ENCODE measurements at regions not wholly inside any gene's neighbourhood (a gene's known extent, or its start where the extent isn't known, plus 50 kb on each side); places are given as distances from the start of the nearest gene placed in this dataset.
"Not testable (repeated sequence)": the region's sequence is repeated elsewhere in the genome, so short reads cannot be mapped to it uniquely, and the experiment has no call there.

DNA sequence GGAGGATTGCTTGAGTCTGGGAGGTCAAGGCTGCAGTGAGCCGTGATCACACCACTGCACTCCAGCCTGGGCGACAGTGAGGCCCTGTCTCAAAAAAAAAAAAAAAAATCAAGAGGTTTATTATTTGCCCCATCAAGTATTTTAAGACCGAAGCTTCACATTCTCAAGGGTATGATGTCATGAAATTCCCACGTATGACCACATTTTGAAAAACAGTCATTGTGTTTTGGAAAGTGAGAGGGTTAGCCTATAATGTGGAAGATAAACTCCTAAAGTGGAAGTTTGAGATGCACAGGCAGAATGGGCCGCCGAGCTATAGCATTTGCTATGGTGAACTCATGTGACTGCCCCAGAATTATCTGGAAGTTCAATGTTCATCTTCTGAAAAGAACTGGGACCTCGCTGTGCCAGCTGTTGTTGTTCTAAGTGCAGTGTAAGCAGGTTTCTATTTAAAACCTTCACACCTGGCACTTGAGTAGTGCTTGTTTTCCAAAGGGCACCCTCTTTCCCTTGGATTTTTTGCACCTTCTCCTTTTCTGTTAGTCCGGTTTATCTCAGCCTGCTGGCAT lies 96.9 kb upstream of the SLC25A33 start:
- peak; percentile 61 for DNase-seq

DNA sequence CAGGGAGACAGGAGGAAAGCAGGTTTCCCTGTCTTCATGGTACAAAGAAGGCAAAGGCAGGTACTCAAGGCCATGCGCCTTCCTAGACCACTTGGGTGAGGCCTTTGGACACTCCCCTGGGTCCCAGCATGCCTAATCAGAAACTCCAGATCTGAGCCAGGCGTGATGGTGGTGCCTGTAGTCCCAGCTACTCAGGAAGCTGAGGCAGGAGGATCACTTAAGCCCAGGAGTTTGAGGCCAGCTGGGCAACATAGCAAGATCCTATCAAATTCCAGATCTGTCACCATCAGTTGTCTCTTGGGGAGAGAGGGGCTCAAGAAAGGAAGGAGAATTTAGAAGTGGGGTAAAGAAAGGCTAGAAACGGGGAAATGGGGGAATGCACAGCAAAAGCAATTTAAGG lies 96.3 kb upstream of the SLC25A33 start:
- no peak for DNase-seq

DNA sequence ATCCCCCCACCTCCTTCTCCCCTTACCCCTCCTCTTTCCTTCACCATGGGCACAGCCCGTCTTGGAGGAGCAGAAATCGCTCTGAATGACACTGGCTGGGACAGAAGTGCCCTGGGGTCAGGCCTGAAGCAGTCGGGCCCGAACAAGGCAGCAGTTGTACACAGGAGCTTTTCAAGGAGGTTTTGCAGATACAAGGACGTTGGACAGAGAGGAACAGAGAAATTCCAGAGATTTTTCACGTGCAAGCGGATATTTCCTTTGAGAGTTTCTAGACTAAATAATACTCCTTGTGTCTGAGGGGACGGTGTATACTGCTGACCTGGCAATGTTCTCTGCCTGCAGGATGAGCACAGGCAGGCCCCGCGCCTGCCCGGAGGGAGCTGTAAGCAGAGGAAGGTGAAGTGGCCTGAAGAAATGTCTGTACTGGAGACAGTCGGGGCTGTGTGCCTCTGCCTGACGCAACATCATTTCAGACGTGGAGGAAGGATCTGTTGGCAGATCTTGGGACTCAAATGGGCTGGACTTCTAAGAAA lies 95.3 kb upstream of the SLC25A33 start:
- DNase-seq = peak; percentile 53

DNA sequence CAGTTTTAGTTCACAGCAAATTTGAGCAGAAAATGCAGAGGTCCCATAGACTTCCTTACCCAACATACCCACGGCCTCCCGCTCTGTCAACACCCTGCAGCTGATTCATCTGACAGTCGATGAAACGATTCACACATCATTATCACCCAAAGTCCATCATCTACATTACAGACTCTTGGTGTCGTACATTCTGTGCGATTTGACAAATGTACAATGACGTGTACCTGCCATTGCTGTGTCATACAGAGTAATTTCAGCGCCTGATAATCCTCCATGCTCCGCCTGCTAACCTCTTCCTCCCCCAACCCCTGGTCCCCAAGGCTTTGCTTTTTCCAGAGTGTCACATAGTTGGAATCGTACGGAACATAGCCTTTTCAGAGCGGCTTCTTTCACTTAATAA lies 94.7 kb upstream of the SLC25A33 start:
- no peak for DNase-seq

DNA sequence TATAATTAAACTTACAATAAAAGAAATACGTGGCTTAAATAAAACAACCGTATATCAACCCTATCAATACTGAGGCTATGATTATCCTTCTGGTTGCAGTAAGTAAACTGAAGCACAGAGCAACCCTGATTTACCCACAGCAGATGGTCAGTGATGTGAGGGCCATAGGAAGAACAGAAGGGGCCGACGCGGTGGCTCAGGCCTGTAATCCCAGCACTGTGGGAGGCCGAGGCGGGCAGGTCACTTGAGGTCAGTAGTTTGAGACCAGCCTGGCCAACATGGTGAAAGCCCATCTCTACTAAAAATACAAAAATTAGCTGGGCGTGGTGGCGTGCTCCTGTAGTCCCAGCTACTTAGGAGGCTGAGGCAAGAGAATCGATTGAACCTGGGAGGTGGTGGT lies 94.2 kb upstream of the SLC25A33 start:
- DNase-seq = not testable (repeated sequence)

DNA sequence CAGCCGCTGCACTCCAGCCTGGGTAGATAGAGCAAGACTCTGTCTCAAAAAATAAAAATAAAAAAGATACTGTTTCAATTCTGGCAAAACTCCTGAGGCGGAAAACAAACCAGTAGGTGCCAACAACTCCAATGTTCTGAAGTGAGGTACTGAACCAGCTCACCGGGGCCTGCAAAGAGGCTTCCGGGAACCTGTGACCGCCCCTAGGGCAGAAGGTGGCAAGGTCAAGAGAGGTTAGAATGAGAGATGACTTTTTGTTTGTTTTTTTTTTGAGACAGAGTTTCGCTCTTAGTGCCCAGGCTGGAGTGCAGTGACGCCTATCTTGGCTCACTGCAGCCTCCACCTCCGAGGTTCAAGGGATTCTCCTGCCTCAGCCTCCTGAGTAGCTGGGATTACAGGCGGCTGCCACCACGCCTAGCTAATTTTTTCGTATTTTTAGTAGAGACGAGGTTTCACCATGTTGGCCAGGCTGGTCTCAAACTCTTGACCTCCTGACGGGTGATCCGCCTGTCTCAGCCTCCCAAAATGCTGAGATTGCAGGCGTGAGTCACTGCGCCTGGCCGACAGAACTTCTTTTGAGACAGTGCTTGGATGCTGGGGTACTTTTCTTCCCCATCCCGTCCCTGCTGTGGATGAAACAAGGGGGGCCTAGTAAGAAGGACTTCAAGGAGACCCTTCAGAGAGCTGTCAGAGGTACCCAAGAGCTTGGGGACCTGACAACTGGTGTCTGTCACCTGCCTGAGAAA lies 91.9 kb upstream of the SLC25A33 start:
- no peak for DNase-seq

DNA sequence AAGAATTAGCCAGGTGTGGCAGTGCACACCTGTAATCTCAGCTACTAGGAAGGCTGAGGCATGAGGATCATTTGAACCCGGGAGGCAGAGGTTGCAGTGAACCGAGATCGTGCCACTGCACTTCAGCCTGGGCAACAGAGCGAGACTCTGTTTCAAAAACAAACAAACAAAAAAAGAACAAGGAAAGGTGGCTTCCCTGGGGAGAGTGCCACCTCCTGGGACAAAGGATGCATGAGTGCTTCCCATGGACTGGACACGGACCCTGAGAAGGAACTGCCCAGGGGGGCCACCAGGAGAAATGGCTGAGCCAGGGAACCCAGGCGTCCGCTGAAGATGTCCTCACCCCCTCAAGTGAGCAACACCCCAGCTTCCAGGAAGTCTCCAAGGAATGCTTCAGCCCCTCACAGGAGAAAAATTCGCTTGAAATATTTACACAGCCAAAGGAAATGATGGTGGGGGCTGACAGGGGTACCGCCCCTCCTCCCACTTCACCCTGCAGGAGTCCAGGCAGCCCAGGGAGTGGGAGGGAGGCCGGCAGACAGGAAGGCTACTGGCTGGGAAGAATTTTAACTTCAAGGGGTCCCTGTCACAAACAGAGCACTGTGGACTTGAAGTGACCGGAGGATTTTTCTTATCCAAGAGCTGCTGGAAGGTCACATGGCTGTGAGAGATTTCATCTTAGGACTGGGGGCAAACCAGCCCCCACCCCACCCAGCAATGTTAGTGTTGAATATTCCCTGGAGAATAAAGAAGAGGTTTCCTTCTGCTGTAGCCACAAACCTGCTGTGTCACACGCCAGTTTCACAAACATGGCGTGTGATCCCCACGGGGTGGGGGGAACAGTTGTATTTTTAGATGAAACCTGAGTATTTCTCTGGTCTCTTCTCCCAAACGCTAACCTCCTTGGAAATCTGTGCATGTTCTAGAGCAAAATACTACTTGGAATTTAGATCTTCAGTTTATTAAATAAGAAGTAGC lies 90.8 kb upstream of the SLC25A33 start:
- peak; percentile 51 for DNase-seq

DNA sequence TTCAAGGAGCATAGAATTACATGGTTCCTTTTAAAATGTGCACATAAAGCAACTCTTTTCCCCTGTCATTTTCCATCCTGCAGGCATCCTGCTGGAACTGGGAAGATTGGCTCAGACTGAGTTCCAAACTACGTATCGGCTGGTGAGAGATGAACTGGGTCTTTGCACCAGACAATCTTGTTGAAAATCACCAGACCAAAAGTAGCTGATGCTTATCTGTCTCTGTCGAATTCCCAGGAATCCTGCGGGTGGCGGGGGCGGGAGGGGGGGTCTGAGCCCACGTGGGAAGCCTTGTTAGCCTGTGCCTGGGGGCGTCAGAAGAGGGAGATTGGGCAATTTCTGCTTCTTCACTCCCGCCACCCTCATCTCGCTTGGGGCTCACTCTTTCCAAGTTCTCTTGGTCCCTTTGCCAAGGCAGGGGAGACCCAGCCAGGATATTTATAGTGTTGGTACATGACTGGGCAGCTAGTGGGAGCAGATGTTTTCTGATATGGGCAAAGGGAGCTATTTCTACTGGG lies 90.1 kb upstream of the SLC25A33 start:
- peak; percentile 82 for DNase-seq

DNA sequence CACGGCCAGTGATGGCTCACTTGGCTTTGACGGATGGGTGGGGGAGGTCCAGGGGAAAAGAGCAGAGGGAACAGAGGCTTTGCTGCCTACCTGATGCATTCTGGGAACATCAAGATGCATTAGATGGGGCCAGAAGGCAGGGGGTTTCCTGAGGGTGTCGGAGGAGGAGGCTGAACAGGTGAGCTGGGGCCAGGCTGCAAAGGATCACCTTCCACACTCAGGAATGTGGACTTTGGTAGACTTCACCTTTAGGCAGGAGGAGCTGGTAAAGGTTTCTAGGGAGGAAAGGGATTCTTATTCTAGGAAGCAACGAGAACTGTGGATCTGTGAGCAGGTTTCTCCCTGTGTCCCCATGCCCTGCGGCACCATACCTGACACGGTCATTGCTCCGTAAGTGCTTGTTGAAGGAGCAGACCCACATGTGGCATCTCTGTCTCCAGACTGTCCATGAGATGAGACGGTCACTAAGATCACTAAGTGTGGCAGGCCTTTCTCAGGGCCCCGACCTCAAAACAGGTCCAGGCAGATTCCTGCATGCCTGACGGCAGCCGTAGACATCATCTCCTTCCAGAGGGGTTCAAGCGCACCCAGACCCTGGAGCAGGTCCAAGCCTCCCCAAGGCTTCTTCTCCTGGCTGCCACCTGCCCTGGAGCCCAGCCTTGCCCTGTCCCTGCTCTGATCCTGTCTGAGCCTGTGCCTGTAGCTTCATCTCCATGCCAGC lies 89.1 kb upstream of the SLC25A33 start:
- no peak for DNase-seq

DNA sequence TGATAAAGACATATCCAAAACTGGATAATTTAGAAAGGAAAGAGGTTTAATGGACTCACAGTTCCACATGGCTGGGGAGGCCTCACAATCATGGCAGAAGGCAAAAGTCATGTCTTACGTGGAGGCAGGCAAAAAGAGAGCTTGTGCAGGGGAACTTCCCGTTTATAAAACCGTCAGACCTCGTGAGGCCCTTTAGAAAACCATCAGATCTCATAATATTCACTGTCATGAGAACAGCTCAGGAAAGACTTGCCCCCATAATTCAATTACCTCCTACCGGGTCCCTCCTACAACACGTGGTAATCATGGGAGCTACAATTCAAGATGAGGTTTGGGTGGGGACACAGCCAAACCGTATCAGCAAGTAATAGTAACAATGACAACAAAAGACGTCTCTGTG lies 88.2 kb upstream of the SLC25A33 start:
- DNase-seq = no peak

DNA sequence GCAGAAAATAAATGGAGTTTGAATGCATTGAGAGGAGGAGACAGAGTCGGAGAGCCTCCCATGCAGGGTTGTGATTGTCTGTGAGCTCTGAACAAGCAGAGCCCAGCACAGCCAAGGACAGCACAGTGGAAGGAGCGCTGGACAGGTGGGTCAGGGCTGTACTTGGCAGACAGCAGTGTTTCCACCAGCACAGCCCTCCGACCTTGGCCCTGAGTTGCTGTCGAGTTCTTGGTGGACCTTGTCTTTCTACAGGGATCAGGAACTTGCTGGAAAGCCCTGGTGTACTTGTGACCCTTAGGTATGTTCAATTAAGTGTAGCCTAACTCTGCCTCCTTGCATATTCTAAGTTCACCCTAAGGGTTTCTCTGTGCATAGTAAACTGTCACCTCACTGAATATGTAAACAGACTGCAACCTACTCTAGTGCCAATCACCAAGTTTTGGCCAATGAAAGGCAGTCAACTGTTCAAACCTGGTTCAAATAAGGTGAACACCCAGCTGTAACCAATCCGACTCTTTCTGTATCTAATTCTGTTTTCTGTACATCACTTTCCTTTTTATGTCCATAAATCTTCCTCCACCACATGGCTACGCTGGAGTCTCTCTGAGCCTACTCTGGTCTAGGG lies 86.6 kb upstream of the SLC25A33 start:
- DNase-seq = no peak

DNA sequence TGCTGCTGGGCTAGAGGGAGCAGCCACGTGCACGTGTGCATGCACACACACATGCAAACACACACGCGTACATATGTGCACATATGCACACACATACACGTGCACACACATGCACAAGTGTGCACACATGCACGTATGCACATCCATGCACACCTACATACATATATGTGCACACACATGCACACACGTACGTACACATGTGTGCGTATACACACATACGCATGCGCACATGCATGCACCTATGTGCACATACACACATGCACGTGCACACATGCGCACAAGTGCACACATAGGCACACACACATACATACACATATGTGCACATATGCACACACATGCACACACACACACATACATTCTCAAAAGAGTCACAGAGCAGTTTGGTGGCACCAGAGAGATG lies 85.9 kb upstream of the SLC25A33 start:
- no peak for DNase-seq

DNA sequence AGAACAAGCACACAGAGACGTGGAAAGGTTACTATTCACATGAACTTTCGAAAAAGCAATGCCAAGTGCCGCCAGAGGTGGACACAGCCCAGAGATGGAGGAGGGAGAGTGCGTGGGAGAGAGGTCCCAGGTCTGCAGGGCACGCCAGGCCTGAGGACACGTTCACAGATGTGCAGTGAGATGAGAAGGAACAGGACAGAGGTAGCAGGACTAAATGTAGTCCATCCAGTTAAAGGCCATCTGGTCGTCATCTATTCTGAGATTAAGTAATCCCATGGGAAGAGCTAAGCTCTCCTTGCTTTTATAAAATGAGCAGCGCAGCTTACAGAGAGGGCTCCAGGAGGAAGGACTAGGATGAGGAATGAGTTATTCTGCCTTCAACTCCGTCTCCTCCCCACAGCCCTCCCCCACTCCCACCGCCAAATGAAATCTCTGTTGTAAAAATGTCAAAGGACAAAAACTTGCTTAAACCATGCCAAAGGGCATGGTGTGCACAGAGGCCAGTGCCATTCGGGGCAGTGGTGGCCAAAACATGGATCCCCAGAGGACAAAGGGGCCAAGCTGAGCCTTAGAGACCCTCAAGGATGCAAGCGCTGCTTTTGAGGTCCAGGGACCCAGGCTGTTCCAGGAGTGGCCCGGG lies 85.4 kb upstream of the SLC25A33 start:
- no peak for DNase-seq

DNA sequence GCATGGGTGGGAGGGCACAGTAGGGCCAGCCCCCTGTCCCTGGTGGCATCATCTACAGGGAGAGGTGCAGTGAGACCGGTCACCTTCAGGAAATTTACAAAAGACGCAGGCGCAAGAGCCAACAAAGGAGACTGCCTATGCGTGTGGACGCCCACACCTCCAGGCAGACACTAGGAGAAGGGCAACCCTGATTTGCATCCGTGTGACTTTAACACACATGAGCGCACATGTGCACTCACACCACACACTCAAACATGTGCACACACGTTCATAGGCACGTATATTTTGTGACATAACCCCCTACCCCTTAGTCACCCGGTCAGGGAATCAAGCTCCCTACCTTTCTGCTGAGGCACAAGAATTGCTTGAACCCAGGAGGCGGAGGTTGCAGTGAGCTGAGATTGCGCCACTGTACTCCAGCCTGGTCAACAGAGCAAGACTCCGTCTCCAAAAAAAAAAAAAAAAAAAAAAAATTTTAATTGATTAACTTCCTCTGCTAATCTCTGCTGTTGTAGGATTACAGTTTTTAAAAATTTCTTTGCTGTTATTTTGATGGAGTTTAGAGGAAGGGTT lies 84.7 kb upstream of the SLC25A33 start:
- DNase-seq = no peak

DNA sequence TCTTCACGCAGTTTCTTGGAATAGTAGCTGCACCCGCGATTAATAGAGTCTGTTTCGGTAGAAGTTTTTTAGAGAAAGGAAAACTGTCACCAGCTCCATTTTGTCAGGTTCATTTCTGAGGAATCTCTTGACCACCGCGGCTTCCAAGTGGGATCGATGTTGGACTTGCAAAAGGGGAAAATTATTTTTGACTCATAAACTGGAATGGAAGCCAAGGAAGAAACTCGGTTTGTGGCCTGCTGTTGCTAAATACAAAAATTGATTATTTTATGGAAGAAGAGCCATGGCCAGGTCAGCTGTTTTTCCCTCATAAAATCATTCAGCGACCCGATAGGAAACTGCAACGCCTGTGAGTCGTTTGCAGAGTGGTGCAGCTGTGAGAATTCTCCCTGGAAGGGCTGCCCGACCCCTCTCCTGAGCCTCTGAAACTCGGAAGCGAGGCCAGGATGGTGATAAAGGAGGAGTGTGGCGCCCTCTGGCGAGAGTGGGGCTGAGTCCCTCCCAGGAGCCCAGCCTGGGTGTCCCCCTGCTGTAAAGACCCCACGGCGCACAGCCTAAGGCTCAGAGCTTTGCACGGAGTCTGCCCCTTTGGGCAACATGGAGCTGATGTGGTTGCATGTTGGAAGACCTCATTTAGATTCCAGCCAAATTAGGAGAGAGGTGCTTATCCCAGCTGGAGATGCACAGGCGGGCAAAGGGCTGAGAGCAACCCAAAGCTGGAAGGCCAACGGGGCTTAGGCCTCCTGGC lies 83.6 kb upstream of the SLC25A33 start:
- DNase-seq = peak; percentile 65

DNA sequence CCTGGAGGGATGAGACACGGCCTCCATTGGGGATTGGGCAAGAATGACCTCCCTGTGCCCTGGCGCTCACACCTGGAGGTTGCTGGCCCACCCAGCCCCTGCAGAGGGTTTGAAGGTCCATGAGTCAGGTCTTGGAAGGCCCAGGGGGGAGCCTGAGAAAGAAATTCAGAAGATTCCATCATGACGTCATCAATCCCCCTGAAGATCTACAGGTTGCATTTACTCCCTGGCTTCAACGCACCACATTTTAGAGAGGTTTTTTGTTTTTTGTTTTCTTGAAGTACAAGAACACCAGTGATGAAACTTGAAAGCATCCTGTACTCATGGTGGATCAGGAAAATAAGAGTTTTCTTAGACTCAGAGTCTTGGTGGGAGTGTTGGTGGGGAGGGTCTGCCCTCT lies 82.4 kb upstream of the SLC25A33 start:
- no peak for DNase-seq

DNA sequence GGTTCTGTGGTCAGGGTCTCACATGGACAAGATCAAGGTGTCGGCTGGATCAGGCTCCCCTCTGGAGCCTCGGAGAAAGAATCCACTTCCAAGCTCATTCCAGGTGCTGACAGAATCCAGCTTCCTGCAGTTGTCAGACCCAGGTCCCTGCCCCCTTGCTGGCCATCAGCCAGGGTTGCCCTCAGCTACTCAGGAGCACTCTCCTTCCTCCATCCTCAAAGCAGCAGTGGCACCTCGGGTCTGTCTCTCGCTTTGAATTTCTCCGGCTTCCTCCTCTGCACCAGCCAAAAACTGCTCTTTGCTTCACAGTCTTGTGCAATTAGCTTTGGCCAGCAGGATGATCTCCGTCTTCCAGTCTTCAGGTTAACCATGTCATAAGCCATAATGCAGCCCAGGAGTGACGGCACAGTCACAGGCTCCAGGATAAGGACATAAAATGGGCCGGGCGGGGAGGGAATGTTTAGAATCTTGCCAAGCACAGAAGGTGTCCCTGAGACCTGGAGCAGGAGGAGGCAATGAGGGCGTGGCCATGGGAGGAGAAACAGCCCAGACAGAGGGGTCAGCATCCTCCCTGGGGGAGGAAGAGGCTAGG lies 79.4 kb upstream of the SLC25A33 start:
- no peak for DNase-seq

DNA sequence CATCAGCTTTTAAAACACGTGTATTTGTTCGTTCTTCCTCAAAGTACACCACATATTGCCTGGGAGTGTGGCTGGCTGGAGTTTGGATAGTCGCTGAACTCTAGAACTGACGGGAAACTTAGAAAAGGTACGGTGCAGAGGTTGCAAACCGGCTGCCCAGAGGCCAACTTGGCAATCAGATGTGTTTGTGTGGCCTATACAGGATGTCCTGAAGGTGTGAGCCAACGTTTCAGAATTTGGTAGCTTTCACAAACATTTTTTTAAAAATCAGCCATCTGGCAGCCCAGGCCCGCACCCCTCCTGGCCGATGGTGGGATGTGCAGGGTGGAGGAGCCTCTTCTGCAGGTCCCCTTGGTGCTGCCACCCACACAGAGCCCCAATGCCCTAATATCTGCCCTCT lies 73.6 kb upstream of the SLC25A33 start:
- DNase-seq = no peak

DNA sequence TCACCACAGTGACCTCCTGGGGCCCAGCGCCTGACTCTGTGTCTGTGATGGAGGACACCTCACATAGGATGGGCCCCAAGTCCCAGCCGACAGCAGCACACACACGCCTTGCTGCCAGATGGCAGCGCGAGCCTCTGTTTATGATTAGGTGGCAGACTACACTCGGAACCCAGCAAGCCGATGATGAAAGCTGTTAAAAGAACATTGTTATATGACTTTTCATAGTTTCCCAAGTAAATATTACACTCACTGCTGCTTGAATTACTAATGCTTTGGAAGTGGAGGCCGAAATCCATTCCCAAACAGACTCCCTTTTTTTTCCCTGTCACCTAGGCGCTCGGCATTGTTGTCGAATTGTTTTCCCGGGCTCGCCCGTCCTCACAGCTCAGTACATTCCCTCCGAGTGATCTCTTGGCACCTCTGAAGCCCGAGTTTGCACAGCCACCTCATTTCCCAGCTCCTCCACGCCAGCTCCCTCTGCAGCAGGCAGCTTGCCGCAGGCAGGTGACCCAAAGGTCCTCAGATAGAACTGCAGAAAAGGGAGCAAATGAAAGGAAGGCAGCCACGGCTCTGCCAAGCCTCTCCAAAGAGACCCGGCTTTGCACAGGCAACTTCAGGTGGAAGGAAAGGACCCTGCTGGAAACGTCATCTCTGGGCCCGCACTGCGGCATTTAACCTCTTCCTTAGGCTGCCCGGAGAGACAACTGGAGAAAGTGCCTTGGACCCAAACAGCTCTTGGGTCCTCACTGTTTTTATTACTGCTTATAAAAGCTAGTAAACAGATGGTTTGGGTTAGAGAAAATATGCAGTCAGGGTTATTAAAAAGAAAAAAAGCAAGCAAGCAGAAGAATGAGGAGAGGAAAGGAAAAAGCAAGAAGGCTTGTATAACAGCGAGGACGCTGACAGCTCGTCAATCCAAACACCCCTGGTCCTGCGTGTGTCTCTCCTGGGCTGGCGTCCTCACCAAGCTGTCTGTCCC lies 72.2 kb upstream of the SLC25A33 start:
- DNase-seq = peak; percentile 56
